T-helper 2 cell (primary cell): ENCODE measurements at regions not wholly inside any gene's neighbourhood (a gene's known extent, or its start where the extent isn't known, plus 50 kb on each side); places are given as distances from the start of the nearest gene placed in this dataset.
"Not testable (repeated sequence)": the region's sequence is repeated elsewhere in the genome, so short reads cannot be mapped to it uniquely, and the experiment has no call there.

Source experiments
- DNase-seq, 5 experiments: peaks; one replicate each; pipeline versions ENCODE4 v3.0.0 to v3.0.0-alpha.2; 2012 to 2022

- no peak for DNase-seq
These were observed 720.8 kb downstream of the PLA2G4A start for GRCh38 chr1:187549540-187549939.

- DNase-seq: no peak
These were observed 722.3 kb downstream of the PLA2G4A start for GRCh38 chr1:187551061-187551460.

- DNase-seq: no peak
These were observed 734.4 kb downstream of the PLA2G4A start for GRCh38 chr1:187563191-187563590.

- DNase-seq: no peak
These were observed 737.6 kb downstream of the PLA2G4A start for GRCh38 chr1:187566354-187566753.

- DNase-seq: no peak
These were observed 739.3 kb downstream of the PLA2G4A start for GRCh38 chr1:187568067-187568466.

GRCh38 chr1:187570166-187570565, 741.4 kb downstream of the PLA2G4A start:
- DNase-seq: no peak

- DNase-seq: no peak
These were observed 748.9 kb downstream of the PLA2G4A start for GRCh38 chr1:187577610-187578009.

- no peak for DNase-seq
These were observed 760.2 kb downstream of the PLA2G4A start for GRCh38 chr1:187588917-187589316.

GRCh38 chr1:187605736-187606135, 777.0 kb downstream of the PLA2G4A start:
- no peak for DNase-seq

- not testable (repeated sequence) for DNase-seq
These were observed 787.3 kb downstream of the PLA2G4A start for GRCh38 chr1:187615853-187616735.

- DNase-seq: not testable (repeated sequence)
These were observed 788.1 kb downstream of the PLA2G4A start for GRCh38 chr1:187616830-187617229.

GRCh38 chr1:187617776-187618175, 789.0 kb downstream of the PLA2G4A start:
- DNase-seq: no peak

GRCh38 chr1:187619175-187619574, 790.4 kb downstream of the PLA2G4A start:
- DNase-seq: no peak

GRCh38 chr1:187621951-187622350, 793.2 kb downstream of the PLA2G4A start:
- DNase-seq: no peak

- DNase-seq: no peak
These were observed 793.8 kb downstream of the PLA2G4A start for GRCh38 chr1:187622545-187622944.

- no peak for DNase-seq
These were observed 796.2 kb downstream of the PLA2G4A start for GRCh38 chr1:187624812-187625545.

- no peak for DNase-seq
These were observed 797.3 kb downstream of the PLA2G4A start for GRCh38 chr1:187626056-187626455.

GRCh38 chr1:187627516-187627915, 798.8 kb downstream of the PLA2G4A start:
- DNase-seq: no peak

- DNase-seq: no peak
These were observed 800.3 kb downstream of the PLA2G4A start for GRCh38 chr1:187629075-187629474.

GRCh38 chr1:187630653-187631380, 802.1 kb downstream of the PLA2G4A start:
- no peak for DNase-seq

- DNase-seq: no peak
These were observed 802.6 kb downstream of the PLA2G4A start for GRCh38 chr1:187631381-187631675.

- DNase-seq: no peak
These were observed 803.2 kb downstream of the PLA2G4A start for GRCh38 chr1:187631984-187632383.

- DNase-seq: no peak
These were observed 806.2 kb downstream of the PLA2G4A start for GRCh38 chr1:187634940-187635339.
